NCI-H774 (cell line): ENCODE measurements at regions not wholly inside any gene's neighbourhood (a gene's known extent, or its start where the extent isn't known, plus 50 kb on each side); places are given as distances from the start of the nearest gene placed in this dataset.

ENCODE experiments used
- DNase-seq: peaks from one replicate; lab custom pipeline; 2025; lab: John Stamatoyannopoulos, UW

GRCh38 chr21:24353492-24353891 is 1253.8 kb downstream of the MRPL39 start:
- DNase-seq = no peak

GRCh38 chr21:24339406-24339805 is 1267.9 kb downstream of the MRPL39 start:
- DNase-seq = no peak

GRCh38 chr21:24336491-24336890 is 1270.8 kb downstream of the MRPL39 start:
- no peak for DNase-seq

- DNase-seq = no peak
Observed at GRCh38 chr21:24323536-24323935, 1283.7 kb downstream of the MRPL39 start.

DNA sequence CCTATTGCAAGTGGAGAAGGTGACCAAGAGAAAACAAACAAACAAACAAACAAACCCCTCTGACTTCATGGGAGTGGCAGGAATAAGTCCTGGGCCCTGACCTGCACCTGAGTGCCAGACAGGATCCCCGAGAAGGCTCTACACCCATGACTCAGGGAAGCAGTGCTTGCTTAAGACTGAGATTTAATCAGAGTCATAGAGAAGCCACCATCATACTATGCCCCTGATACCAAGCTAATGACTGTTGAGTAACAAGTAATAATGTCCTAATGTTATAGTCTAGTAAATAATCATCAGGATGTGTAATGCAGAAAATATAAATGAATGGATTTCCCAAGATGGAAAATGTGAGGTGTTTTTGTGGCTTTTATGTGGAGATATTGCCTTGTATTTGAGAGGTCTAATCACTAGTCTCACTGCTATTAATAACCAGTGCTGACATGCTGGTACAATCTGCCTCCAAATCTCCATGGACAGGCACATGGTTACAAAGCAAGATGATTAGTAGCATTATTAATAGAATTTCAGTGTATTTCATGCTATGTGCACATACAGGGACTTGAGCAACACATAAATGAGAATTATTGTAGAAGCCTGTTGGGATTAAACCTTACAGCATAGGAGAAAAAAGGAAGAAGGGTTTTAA is 1290.9 kb downstream of the MRPL39 start:
- no peak for DNase-seq

DNA sequence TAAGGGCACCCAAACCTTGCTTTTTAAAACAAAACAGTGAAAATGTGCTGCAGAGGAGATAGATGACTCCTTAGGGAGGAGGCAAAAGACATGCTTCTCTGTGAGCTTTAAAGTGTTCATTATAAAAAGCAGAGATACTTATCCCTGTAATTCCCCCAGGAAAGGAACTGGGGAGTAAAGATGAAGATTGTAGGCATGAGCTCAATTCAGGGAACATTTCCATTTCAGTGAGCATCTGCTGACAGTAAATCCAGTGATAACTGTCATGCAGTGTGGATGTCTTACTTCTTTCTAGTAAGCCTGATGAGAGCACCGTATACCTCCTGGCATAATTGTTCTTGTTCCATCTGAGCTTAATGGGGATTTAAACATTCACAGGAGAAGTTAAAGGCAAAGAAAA is 1296.5 kb downstream of the MRPL39 start:
- DNase-seq = no peak

- DNase-seq = no peak
Observed at GRCh38 chr21:24308183-24308582, 1299.1 kb downstream of the MRPL39 start.

- DNase-seq = no peak
Observed at GRCh38 chr21:24302400-24302799, 1304.9 kb downstream of the MRPL39 start.

DNA sequence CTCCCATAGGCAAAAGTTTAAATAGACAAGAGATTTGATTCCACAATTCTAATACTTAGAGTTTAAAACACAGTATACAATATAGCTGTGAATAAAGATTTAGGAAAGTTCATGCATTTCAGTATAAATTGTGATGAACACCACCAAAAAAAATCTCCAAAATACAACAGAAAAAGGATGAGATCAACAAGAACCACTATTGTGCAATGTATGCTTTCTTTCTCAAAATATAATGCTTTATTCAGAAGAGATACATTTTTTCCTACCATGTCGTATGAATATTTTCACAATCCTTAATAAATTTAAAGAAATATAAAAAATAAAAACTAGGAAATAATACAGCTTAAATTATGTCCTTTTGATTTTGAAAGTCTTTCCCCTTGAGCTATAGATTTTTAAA is 1309.2 kb downstream of the MRPL39 start:
- DNase-seq = no peak

DNA sequence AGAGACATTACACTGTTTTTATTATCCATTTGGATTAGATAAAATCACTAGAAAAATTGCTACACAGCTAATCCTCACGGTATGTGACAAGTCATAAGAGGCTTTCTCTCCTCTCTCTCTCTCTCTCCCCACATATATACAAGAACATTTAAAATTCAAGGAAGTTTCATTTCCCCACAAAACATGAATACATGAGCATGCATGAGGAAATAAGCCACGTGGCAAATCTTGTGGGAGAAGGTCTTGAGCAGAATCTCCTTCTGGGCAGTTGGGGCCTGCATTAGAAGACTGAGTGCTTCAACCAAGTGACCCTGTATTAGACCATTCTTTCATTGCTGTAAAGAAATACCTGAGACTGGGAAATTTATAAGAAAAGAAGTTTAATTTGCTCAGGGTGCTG is 1313.1 kb downstream of the MRPL39 start:
- DNase-seq = no peak

DNA sequence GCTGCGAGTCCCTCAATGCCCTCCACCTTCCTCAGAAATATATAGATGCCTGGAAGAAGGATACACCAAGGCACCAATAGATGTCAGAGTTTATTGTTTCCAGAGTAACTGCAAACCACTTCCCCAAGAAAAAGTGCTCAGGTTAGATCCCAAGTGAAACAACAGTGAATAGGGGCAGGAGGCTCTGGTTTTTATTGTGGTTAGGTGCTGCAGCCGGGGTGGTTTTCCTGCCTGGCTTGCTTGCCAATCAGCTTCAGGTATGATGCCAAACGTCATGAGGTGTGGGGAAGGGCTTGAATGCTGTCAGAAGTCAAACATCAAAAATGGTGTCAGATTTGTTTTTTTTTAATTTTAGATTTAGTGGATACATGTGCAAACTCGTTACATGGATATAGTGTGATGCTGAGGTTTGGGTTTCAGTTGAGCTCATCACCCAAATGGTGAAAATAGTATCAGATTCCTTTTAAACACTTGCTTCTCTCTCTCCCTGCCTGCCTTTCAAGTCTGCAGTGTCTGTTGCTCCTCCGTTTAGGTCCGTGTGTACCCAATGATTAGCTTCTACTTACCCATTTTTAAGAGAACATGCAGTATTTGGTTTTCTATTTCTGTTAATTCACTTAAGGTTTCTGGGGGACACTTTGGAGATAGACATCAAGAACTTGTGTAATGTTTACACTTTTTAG is 1317.0 kb downstream of the MRPL39 start:
- no peak for DNase-seq

DNA sequence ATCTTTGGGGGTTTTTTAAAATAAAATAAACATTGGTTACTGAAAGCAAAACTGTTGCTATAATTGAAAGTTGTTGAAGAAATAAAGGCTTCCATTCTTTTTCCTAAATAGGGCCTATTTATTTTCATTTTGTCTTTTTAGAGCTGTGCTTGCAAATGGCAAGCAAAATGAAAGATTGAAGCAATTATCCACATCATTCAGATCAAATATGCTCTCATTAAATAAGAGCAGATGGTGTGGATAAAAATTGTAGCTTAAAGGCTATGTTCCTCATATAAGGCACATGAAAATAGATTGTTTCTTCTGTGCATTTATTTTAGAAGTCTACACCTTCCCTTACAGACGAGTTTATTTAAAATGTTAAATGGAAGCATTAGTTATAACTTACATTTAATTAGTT is 1317.7 kb downstream of the MRPL39 start:
- no peak for DNase-seq

GRCh38 chr21:24280596-24280995 is 1326.7 kb downstream of the MRPL39 start:
- DNase-seq = no peak

DNA sequence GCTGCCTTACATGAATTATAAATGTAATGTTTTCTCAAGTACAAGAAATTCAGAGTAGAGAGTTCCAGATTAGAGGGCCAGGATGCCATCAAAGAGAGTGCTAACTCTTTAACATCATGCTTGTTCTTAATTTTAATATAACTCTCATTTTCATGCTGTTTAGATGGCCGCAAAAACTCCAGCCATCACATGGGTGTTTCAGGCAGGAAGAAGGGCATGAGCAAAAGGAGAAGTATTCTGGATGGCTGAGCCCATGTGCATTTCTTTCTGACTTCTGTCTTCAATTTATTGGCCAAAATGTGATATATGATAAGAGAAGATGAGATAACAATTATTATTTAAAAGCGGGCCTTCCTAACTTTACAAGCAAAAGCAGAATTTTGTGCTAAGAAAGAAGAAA is 1328.6 kb downstream of the MRPL39 start:
- DNase-seq = no peak

DNA sequence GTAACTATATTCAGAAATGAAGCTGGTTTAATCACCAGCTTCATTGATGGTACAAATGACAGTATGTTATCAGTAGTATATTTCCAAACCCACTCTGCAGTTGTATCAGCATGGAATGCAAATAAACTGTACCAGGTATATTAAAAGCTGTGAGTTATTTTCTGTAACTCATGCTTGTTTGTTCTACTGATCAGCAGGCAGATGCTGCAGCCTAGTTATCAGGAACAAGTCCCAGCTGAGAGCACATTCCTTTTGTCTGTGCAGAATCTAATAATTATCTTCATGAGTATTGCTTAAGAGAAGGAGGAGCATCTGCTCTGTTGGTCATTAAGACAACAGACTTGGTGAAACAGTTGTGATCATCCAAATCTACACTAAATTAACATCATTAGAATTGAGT is 1331.1 kb downstream of the MRPL39 start:
- DNase-seq = no peak

- no peak for DNase-seq
Observed at GRCh38 chr21:24275616-24276015, 1331.7 kb downstream of the MRPL39 start.

- no peak for DNase-seq
Observed at GRCh38 chr21:24272521-24272938, 1334.8 kb downstream of the MRPL39 start.

GRCh38 chr21:24265987-24266386 is 1341.3 kb downstream of the MRPL39 start:
- DNase-seq = no peak

- DNase-seq = no peak
Observed at GRCh38 chr21:24260751-24261150, 1346.5 kb downstream of the MRPL39 start.

- DNase-seq = no peak
Observed at GRCh38 chr21:24259241-24259640, 1348.0 kb downstream of the MRPL39 start.

DNA sequence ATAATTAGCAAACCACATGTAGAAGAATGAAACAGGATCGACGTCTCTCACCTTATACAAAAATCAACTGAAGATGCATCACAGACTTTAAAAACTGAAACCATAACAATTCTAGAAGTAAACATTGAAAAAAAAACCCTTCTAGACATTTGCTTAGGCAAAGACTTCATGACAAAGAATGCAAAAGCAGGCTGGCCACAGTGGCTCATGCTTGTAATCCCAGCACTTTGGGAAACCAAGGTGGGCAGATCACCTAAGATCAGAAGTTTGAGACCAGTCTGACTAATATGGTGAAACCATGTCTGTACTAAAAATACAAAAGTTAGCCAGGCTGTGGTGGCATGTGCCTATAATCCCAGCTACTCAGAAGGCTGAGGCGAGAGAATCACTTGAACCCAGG is 1351.7 kb downstream of the MRPL39 start:
- no peak for DNase-seq

DNA sequence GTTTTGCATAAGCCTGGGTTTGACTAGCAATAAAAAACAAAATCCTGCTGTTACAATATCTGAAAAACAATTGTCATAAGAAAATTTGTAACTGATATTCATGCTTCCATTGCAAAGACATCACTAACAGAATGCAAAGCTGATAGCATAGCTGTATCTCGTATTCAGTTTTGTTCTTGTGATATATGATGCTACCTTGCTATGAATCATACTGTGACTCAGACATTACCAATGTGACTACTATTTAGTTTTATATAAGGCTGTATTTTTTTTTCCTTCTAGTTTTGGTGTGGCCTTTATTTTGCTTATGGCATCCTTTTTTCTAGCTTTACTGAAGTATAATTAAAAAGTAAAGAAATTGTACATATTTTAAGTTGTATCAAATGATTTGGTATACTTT is 1381.8 kb downstream of the MRPL39 start:
- no peak for DNase-seq

- no peak for DNase-seq
Observed at GRCh38 chr21:24224422-24224821, 1382.9 kb downstream of the MRPL39 start.

GRCh38 chr21:24223624-24224023 is 1383.7 kb downstream of the MRPL39 start:
- DNase-seq = no peak
